Mucosa of stomach (tissue), 1 donor: ENCODE measurements at regions not wholly inside any gene's neighbourhood (a gene's known extent, or its start where the extent isn't known, plus 50 kb on each side); places are given as distances from the start of the nearest gene placed in this dataset.

Experiments used
- H3K27me3 ChIP-seq: one replicate; pipeline ENCODE4 v1.7.0; 2013; ENCODE audit warnings: mild to moderate bottlenecking, low read length; ENCODE audit not compliant: control insufficient read depth, insufficient read depth
- H3K36me3 ChIP-seq: one replicate; pipeline ENCODE4 v1.7.0; 2013; ENCODE audit warnings: low read length; ENCODE audit not compliant: control insufficient read depth, insufficient read depth
- H3K4me1 ChIP-seq: one replicate; pipeline ENCODE4 v1.7.0; 2013; ENCODE audit warnings: mild to moderate bottlenecking, low read length; ENCODE audit not compliant: control insufficient read depth, insufficient read depth
- H3K4me3 ChIP-seq: one replicate; pipeline ENCODE4 v1.7.0; 2013; ENCODE audit warnings: low read length
- H3K9ac ChIP-seq: one replicate; pipeline ENCODE4 v1.7.0; 2013; ENCODE audit warnings: mild to moderate bottlenecking, low read length, moderate library complexity
- H3K9me3 ChIP-seq: one replicate; pipeline ENCODE4 v1.7.0; 2013; ENCODE audit warnings: mild to moderate bottlenecking, low read length, moderate library complexity; ENCODE audit not compliant: control insufficient read depth
- donor health status: Pancreatic carcinoma.

DNA sequence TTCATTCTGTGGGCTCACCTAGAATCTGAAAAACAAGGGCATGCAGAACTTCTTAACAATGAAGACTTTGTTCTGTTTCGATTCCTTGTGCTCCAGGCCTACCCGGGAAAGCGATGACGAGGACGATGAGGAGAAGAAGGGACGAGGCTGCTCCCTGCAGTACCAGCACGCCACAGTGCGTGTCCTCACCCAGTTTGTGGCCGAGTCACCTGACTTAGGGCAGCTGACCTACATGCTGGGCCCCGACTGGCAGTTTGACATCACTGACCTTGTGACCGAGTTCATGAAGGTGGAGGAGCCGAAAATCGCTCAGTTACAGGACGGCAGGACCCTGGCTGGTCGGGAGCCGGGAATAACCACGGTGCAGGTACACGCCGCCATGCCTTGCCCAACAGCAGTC is 585.4 kb downstream of the AACS start:
- H3K9me3 ChIP-seq, result no peaks in the 10 kb centered on the region
- no peaks in the 10 kb centered on the region for H3K36me3 ChIP-seq
- no peak overlapping the region for H3K4me3 ChIP-seq
- H3K9ac ChIP-seq, result no peak overlapping the region
- H3K4me1 ChIP-seq, result no peaks in the 10 kb centered on the region
- H3K27me3 ChIP-seq, result no peaks in the 10 kb centered on the region

DNA sequence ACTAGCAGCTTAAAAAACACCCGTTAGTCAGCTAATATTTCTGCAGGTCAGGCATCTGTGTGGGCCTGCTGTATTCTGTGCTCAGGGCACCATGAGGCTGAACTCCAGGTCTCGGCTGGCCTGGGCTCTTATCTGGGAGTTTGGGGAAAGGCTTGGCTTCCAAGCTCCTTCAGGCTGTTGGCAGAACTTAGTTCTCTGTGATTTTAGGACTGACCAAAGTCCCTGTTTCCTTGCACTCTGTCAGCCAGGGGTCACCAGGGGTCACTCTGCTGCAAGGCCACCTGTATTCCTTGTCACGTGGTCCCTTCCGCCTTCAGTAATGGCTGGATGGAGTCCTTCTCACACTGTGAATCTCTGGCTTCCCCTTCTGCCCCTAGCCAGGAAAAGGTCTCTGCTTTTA is 586.4 kb downstream of the AACS start:
- H3K27me3 ChIP-seq, result no peaks in the 10 kb centered on the region

DNA sequence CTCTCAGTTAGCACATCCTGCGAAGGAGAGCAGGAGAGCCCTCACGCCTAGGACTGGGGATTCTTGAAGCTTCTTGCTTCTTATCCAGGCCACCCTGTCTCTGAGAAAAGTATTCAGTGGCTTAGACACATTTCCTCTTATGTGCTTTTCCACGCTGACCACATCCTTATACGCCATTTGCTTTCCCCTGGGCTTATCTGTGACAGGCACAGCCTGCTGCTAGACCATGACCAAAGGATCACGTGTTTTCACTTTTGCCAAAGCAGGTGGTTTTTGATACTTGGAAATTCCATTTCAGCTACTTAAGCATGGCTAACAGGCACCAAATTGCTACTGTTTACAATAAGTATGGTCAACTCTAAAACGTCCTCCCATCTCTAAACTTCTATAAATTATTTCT is 587.4 kb downstream of the AACS start:
- Histone ChIP-seq H3K9me3 (no peaks in the 10 kb centered on the region), H3K4me1 (no peaks in the 10 kb centered on the region), H3K9ac (no peak overlapping the region), H3K36me3 (no peaks in the 10 kb centered on the region), H3K4me3 (no peak overlapping the region), H3K27me3 (no peaks in the 10 kb centered on the region)

More for the DNA sequence above, 586.4 kb downstream of the AACS start:
- Histone ChIP-seq H3K9ac (no peak overlapping the region), H3K36me3 (no peaks in the 10 kb centered on the region), H3K9me3 (no peaks in the 10 kb centered on the region), H3K4me1 (no peaks in the 10 kb centered on the region), H3K4me3 (no peak overlapping the region)

DNA sequence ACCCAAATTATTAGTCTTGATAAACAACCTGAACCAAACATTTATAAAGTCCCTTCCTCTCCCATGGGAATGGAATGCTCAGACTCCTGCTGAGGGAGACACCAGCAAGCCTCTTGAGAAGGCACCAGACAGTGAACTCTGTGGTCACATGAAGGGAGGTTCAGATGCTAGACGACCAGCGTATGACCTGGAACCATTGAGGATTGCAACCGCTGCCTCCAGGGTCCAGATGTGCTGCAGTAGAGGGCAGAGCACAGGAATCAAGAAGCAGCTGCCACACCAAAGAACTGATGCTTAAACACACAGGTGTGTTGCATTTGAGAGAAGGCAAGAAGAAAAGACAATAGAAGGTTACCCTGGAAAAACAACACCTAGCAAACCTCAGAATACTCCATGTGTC is 592.4 kb downstream of the AACS start:
- Histone ChIP-seq H3K9ac (no peak overlapping the region), H3K4me3 (no peak overlapping the region), H3K4me1 (no peaks in the 10 kb centered on the region), H3K36me3 (no peaks in the 10 kb centered on the region), H3K9me3 (no peaks in the 10 kb centered on the region), H3K27me3 (no peaks in the 10 kb centered on the region)

DNA sequence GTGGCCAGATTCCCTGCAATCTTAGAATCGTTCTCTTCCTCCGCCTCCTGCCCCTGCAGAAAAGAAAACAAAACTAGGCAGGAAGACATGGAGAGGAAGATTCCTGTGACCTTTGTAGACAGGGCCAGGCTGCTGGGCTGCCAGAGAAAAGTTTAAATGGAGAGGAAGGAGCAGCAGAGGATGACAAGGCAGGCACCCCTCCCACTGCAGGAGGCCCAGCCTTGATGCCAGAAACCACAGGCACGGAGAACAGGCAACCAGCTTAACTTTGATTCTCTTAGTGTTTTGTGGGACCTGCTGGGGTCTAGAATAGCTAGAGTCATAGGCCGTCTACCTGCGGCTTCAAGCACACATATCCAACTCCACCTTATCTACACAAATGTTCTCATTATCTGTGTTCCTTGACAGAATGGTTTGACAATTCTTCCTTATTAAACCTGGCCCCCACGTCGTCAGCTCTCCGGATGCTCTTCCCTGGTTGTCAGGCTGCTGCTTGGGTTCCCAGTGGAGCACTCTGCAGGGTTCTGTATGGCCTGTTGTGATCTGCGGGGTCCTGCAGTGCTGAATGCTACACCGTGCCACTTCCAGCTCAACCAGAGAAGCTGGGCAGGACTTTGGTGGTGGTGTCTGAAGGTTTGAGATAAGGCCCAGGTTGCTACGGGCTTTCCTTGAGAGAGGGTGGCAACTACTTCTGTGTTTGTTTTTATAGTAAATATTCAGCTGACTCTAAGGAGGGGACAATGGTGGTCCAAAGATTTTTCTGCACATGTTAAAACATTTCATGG is 609.5 kb downstream of the AACS start:
- Histone ChIP-seq H3K27me3 (no peaks in the 10 kb centered on the region), H3K4me3 (no peak overlapping the region), H3K4me1 (no peaks in the 10 kb centered on the region), H3K9ac (no peak overlapping the region), H3K36me3 (no peaks in the 10 kb centered on the region), H3K9me3 (no peaks in the 10 kb centered on the region)

DNA sequence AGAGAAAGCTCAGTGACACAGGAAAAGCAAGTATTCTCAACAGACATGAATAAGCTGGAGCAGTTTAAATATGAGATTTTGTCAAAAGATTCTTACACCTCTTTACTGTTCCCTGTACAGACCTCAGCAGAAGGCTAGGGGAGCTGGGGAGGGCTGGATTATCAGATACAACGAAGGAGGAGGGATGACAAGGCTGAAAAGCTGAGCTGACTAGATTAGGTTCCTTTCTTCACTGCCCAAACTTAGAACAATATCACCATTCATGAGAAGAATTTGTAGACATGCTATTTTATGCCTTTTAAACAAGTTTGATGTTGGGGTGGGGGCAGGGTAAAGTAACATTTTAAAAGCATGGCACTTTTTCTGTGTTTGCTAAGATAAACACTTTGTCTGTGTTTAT is 611.1 kb downstream of the AACS start:
- Histone ChIP-seq H3K27me3 (no peaks in the 10 kb centered on the region), H3K36me3 (no peaks in the 10 kb centered on the region), H3K9me3 (no peaks in the 10 kb centered on the region)

DNA sequence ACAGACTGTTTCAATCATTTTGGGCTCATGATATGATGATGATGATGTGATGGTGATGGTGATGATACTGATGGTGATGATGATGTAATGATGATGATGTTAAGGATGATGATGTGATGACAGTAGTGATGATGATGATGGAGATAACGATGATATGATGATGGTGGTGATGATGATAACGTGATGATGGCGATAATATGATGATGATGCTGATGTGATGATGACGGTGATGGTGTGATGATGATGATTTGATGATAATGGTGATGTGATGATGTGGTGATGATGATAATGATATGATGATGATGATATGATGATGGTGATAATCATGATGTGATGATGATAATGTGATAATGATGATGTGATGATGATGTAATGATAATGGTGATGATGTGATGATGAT is 612.6 kb downstream of the AACS start:
- H3K4me3 ChIP-seq, result no peak overlapping the region
- H3K36me3 ChIP-seq, result no peaks in the 10 kb centered on the region
- H3K27me3 ChIP-seq, result no peaks in the 10 kb centered on the region
- H3K9me3 ChIP-seq, result no peaks in the 10 kb centered on the region
- H3K9ac ChIP-seq, result no peak overlapping the region
- H3K4me1 ChIP-seq, result no peaks in the 10 kb centered on the region

More for the DNA sequence above, 611.1 kb downstream of the AACS start:
- Histone ChIP-seq H3K9ac (no peak overlapping the region), H3K4me1 (no peaks in the 10 kb centered on the region), H3K4me3 (no peak overlapping the region)

DNA sequence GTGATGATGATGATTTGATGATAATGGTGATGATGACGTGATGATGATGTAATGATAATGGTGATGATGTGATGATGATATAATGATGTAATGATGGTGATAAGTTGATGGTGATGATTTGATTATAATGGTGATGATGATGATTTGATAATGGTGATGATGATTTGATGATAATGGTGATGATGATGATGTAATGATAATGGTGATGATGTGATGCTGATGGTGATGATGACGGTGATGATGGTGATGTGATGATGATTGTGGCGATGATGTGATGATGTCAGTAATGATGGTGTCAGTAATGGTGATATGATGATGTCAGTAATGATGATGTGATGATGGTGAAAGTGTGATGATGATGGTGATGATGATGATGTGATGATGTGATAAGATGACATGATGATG is 613.4 kb downstream of the AACS start:
- Histone ChIP-seq H3K9me3 (no peaks in the 10 kb centered on the region), H3K4me1 (no peaks in the 10 kb centered on the region), H3K27me3 (no peaks in the 10 kb centered on the region), H3K4me3 (no peak overlapping the region), H3K36me3 (no peaks in the 10 kb centered on the region), H3K9ac (no peak overlapping the region)

DNA sequence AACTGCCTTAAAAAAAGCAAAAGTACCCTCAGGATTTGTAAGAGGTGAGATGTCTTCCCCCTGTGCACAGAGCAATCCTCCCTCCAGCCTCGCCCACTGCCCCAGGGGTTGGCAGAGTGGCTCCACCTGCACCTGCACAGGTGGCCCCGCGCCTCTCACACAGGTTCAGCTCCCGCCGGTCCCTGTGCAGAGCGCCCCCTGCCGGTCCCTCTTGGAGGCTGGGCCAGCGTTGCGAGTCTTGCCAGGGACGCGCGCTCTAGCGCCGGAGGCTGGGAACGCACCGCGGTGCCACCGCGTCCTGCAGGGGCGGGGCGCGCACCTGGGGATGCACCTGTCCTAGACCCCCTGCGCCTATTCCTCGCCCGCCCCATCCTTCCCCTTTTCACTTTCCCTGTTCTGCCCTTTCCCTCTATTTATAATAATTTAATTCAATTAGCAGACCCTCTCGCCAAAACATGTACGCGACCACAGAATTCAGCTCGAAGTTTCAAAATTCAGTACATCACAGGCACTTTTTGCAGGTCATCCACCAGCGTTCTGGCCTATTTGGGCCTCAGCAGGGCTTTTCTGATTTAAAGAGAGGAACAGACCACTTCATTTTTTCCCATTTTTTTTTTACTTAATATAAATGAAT is 618.6 kb downstream of the AACS start:
- Histone ChIP-seq H3K4me3 (no peak overlapping the region), H3K27me3 (no peaks in the 10 kb centered on the region), H3K9me3 (no peaks in the 10 kb centered on the region), H3K36me3 (no peaks in the 10 kb centered on the region), H3K4me1 (no peaks in the 10 kb centered on the region), H3K9ac (no peak overlapping the region)

DNA sequence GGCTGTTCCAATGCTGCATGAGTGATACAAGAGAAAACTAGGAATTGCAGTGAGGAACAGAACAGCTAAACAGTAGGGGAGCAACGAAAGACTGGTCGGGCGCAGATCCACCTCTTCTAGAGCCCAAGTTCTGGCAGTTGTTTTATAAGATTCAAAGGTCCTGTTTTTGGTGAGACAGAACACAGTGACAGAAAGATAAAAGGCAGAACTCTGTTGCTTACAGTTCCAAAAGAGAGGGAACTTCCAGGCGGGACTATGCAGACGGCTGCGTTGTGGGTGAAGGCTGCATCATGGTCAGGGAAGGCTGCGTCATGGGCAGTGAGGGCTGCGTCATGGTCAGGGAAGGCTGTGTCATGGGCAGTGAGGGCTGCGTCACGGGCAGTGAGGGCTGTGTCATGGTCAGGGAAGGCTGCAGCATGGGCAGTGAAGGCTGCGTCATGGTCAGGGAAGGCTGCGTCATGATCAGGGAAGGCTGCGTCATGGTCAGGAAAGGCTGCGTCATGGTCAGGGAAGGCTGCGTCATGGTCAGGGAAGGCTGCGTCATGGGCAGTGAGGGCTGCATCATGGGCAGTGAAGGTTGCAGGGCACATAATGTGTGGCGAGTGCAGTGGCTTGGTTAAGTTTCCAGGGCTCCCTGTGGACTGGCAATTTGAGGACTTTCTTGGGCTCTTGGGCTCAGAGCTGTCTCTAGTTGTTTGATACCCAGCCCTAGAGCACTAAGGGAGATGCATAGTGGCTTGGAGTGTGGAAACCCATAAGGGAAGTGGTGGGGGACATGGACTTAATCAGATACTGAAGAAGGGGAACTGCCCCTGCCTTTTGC is 619.9 kb downstream of the AACS start:
- Histone ChIP-seq H3K27me3 (no peaks in the 10 kb centered on the region), H3K36me3 (no peaks in the 10 kb centered on the region), H3K9ac (no peak overlapping the region), H3K4me3 (no peak overlapping the region), H3K4me1 (no peaks in the 10 kb centered on the region), H3K9me3 (no peaks in the 10 kb centered on the region)

DNA sequence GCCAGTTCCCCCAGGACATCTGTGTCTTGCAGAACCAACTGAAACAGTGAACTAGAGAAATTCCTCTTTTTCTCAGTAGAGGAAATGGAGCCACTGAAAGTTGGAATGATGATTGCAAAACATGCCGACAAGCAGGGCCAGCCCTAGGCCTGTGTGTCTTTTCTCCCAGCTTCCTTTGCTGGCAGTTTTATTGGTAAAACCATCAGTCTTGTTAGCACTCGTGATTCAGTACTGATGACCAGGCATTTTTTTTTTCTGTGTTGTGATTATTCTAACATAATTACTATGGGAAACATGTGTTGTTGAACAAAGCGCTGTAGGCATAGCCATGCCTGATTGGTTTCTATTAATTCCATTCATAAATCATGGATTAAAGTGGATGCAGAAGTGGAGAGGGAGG is 620.7 kb downstream of the AACS start:
- no peaks in the 10 kb centered on the region for H3K36me3 ChIP-seq
- H3K9ac ChIP-seq, result no peak overlapping the region
- H3K4me1 ChIP-seq, result no peaks in the 10 kb centered on the region
- H3K27me3 ChIP-seq, result no peaks in the 10 kb centered on the region
- H3K9me3 ChIP-seq, result no peaks in the 10 kb centered on the region
- no peak overlapping the region for H3K4me3 ChIP-seq

DNA sequence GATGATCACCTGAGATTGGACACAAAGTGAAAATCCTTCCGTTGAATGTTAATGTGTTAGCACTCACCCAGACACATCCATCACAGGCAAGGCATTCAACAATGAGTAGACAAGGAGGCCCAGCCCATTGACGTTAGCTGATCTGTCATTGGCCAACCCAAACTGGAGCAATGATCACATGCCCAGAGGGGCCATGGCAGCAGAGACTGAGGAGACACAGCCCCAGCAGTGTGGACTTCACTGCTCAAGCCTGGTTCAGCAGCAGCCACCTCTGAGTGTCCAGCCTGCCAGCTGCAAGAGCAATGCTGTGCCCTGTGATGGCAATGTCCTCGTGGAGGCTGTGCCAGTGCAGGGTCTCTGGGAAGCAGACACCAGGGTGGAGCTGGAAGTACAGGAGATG is 622.2 kb downstream of the AACS start:
- H3K27me3 ChIP-seq, result no peaks in the 10 kb centered on the region

More for the DNA sequence above, 622.2 kb downstream of the AACS start:
- H3K9me3 ChIP-seq, result no peaks in the 10 kb centered on the region
- H3K36me3 ChIP-seq, result no peaks in the 10 kb centered on the region
- H3K4me1 ChIP-seq, result no peaks in the 10 kb centered on the region
- H3K4me3 ChIP-seq, result no peak overlapping the region
- H3K9ac ChIP-seq, result no peak overlapping the region
